Osteocyte (in vitro differentiated cells): ENCODE measurements at regions not wholly inside any gene's neighbourhood (a gene's known extent, or its start where the extent isn't known, plus 50 kb on each side); places are given as distances from the start of the nearest gene placed in this dataset.

Experiments used
- DNase-seq: peaks from one replicate; pipeline ENCODE4 v3.0.0; 2021; ENCODE audit warnings: mixed read lengths; ENCODE audit not compliant: unreplicated experiment; ENCODE audit errors: extremely low spot score
- H3K27ac Mint-ChIP-seq: one replicate; pipeline ENCODE4 v1.8.0; 2021; ENCODE audit warnings: mild to moderate bottlenecking, mixed read lengths; ENCODE audit not compliant: unreplicated experiment
- H3K27me3 Mint-ChIP-seq: one replicate; pipeline ENCODE4 v1.8.0; 2021; ENCODE audit warnings: mixed read lengths; ENCODE audit not compliant: unreplicated experiment
- H3K36me3 Mint-ChIP-seq: one replicate; pipeline ENCODE4 v1.8.0; 2021; ENCODE audit warnings: mixed read lengths; ENCODE audit not compliant: unreplicated experiment
- H3K4me1 Mint-ChIP-seq: one replicate; pipeline ENCODE4 v1.8.0; 2021; ENCODE audit warnings: mixed read lengths; ENCODE audit not compliant: unreplicated experiment
- H3K4me3 Mint-ChIP-seq: one replicate; pipeline ENCODE4 v1.8.0; 2021; ENCODE audit warnings: mild to moderate bottlenecking, moderate library complexity, mixed read lengths; ENCODE audit not compliant: unreplicated experiment
- H3K9me3 Mint-ChIP-seq: one replicate; pipeline ENCODE4 v1.8.0; 2021; ENCODE audit warnings: mixed read lengths; ENCODE audit not compliant: unreplicated experiment
- TF ChIP-seq, protein P1 (sequence below): fragments of 200-600 bp; sonication (generic); IDR thresholded peaks from 2 replicates; pipeline ENCODE4 v1.5.0; 2021; ENCODE audit warnings: antibody characterized with exemption, mild to moderate bottlenecking, moderate library complexity

DNA sequence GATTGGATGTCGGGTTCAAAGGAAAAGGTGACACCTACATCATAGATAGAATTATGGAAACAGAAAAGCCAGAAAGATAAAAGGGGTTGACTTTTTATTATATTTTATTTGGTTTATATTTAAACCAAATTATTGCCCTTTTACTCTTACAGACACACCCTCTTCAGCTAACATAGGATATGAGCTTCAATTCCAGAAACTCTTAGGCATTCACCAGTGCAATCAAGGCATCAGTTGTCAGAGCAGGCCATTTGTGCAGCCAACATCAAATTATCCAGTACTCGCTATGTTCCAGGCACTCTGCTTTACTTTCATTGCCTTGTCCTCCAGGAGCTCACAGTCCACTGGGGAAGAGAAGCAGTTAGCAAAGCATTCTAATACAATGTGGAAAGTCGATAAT, 347.5 kb downstream of the TFEC start:
- Mint-ChIP-seq H3K4me1 (peaks cover 25% of the 10 kb centered on the region), H3K4me3 (no peak overlapping the region), H3K27me3 (no peaks in the 10 kb centered on the region), H3K27ac (no peak overlapping the region), H3K36me3 (no peaks in the 10 kb centered on the region), H3K9me3 (no peaks in the 10 kb centered on the region)
- DNase-seq: no peak
- TF ChIP-seq, protein P1, sequence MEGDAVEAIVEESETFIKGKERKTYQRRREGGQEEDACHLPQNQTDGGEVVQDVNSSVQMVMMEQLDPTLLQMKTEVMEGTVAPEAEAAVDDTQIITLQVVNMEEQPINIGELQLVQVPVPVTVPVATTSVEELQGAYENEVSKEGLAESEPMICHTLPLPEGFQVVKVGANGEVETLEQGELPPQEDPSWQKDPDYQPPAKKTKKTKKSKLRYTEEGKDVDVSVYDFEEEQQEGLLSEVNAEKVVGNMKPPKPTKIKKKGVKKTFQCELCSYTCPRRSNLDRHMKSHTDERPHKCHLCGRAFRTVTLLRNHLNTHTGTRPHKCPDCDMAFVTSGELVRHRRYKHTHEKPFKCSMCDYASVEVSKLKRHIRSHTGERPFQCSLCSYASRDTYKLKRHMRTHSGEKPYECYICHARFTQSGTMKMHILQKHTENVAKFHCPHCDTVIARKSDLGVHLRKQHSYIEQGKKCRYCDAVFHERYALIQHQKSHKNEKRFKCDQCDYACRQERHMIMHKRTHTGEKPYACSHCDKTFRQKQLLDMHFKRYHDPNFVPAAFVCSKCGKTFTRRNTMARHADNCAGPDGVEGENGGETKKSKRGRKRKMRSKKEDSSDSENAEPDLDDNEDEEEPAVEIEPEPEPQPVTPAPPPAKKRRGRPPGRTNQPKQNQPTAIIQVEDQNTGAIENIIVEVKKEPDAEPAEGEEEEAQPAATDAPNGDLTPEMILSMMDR: no peak

DNA sequence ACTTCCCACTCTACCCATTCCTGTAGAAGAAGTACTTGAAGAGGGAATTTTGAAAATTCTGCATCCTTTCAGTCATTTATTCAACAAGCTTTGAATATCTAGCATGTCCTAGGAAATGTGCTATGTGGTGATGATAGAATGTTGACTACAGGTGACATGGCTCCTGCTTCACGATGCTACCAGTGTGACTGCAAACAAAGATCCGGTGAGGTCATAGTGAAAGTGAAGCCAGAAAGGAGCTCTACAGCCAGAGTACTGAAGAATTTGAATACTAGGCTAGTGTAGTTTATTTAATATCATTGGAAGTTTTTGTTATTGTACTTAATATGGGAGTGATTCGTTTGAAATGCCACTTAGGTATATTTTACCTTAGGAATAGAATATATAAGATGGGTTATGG, 348.1 kb downstream of the TFEC start:
- no peaks in the 10 kb centered on the region for H3K27me3 Mint-ChIP-seq
- H3K27ac Mint-ChIP-seq: no peak overlapping the region
- no peaks in the 10 kb centered on the region for H3K36me3 Mint-ChIP-seq
- no peak for DNase-seq
- H3K4me3 Mint-ChIP-seq: no peak overlapping the region
- H3K4me1 Mint-ChIP-seq: peaks cover 31% of the 10 kb centered on the region
- no peaks in the 10 kb centered on the region for H3K9me3 Mint-ChIP-seq
- TF ChIP-seq, protein P1: no peak

DNA sequence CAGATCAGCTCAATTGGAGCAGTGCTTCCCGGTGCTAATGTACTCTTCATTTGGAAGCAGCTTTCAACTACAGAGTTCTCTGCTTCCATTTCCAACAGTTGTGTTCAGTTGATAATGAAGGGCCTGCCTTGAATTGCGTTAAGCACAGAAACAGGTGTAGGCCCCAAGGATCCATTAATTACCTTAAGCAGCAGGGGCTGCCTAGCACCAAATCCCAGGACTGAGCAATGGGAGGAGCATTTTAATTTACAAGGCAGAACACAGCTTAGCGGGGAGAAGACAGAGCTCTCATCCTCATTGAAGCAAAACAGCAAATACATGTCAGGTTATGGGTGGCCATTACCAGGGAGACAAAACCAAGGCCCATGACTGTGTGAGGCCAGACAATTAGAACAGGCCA, 349.6 kb downstream of the TFEC start:
- no peak overlapping the region for H3K27ac Mint-ChIP-seq
- H3K27me3 Mint-ChIP-seq: no peaks in the 10 kb centered on the region
- H3K4me3 Mint-ChIP-seq: no peak overlapping the region
- TF ChIP-seq, protein P1: no peak
- no peaks in the 10 kb centered on the region for H3K9me3 Mint-ChIP-seq
- no peaks in the 10 kb centered on the region for H3K36me3 Mint-ChIP-seq
- DNase-seq: no peak
- H3K4me1 Mint-ChIP-seq: peaks cover 44% of the 10 kb centered on the region

DNA sequence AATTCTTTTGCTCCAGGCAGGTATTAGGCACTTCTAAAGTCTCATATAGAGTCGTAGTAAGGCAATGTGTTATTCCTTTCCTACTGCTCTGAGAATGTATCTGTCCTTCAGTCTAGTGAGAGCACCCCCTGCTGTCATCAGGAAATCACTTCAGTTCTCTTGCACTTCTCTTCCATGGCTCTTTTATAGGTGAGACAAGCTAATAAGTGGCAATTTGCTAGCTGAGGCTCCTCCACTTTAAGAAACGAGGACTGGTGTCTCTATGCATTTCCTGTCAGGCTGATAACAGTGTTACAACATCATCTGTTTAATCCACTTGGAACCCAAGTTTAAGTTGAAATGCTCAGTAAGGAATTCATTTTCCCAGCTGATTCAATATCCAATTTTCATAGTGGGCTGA, 350.6 kb downstream of the TFEC start:
- TF ChIP-seq, protein P1: peak; percentile 58
- no peaks in the 10 kb centered on the region for H3K27me3 Mint-ChIP-seq
- H3K36me3 Mint-ChIP-seq: no peaks in the 10 kb centered on the region
- peaks cover 44% of the 10 kb centered on the region for H3K4me1 Mint-ChIP-seq
- DNase-seq: no peak
- H3K9me3 Mint-ChIP-seq: no peaks in the 10 kb centered on the region
- H3K4me3 Mint-ChIP-seq: no peak overlapping the region
- no peak overlapping the region for H3K27ac Mint-ChIP-seq

DNA sequence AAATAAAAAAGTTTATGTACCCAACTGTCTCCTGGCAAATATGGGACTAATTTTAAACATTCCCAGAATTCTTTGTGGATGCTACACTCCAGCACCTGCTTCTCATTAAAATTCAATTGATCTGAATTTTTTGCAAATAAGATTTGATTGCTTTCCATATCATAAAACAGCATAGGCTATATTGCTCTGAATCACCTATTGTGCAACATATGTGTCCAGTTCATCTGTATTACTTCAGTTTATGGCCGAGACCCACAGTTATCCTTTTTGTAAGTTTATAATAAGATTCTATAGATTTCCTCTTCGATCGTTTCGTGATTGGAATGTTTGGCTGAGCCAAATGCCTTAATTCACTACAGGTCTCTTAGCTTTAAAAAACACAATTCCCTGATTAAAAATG, 351.1 kb downstream of the TFEC start:
- no peaks in the 10 kb centered on the region for H3K27me3 Mint-ChIP-seq
- H3K36me3 Mint-ChIP-seq: no peaks in the 10 kb centered on the region
- H3K4me3 Mint-ChIP-seq: no peak overlapping the region
- TF ChIP-seq, protein P1: no peak
- DNase-seq: no peak
- no peak overlapping the region for H3K27ac Mint-ChIP-seq
- no peaks in the 10 kb centered on the region for H3K9me3 Mint-ChIP-seq
- H3K4me1 Mint-ChIP-seq: peaks cover 44% of the 10 kb centered on the region
